ENCODE measurements at regions not wholly inside any gene's neighbourhood (a gene's known extent, or its start where the extent isn't known, plus 50 kb on each side); places are given as distances from the start of the nearest gene placed in this dataset.

- H3K27me3 Mint-ChIP-seq (ENCODE audit: unreplicated experiment) = no peaks in the 10 kb centered on the region
- no peak overlapping the region for H3K4me3 Mint-ChIP-seq (ENCODE audit: low read depth, unreplicated experiment)
- no TSS peak for BruUV-seq (replicated peaks)
- H3K4me1 Mint-ChIP-seq (ENCODE audit: low read depth, unreplicated experiment) = peaks cover 24% of the 10 kb centered on the region
- intact Hi-C loops (cut with micrococcal nuclease; ENCODE audit: unreplicated experiment) = no loop called here
- H3K36me3 Mint-ChIP-seq (ENCODE audit: insufficient read depth, unreplicated experiment) = no peaks in the 10 kb centered on the region
- CTCF ChIA-PET = no interaction called here
- no peak overlapping the region for H3K27ac Mint-ChIP-seq (ENCODE audit: unreplicated experiment)
- DNase-seq = no peak
- no peak for TF ChIP-seq CTCF (IDR thresholded peaks at IDR 0.05; ENCODE audit: unreplicated experiment)
- no peaks in the 10 kb centered on the region for H3K9me3 Mint-ChIP-seq (ENCODE audit: low read depth, unreplicated experiment)
These were observed 146.4 kb upstream of the EOLA2 start for GRCh38 chrX:150084496-150085229.

GRCh38 chrX:150085881-150086280 lies 147.6 kb upstream of the EOLA2 start:
- H3K9me3 Mint-ChIP-seq (ENCODE audit: low read depth, unreplicated experiment) = no peaks in the 10 kb centered on the region
- DNase-seq = no peak
- H3K4me1 Mint-ChIP-seq (ENCODE audit: low read depth, unreplicated experiment) = peaks cover 24% of the 10 kb centered on the region
- no peaks in the 10 kb centered on the region for H3K36me3 Mint-ChIP-seq (ENCODE audit: insufficient read depth, unreplicated experiment)
- no peaks in the 10 kb centered on the region for H3K27me3 Mint-ChIP-seq (ENCODE audit: unreplicated experiment)
- BruUV-seq (replicated peaks) = no TSS peak
- no peak overlapping the region for H3K27ac Mint-ChIP-seq (ENCODE audit: unreplicated experiment)
- intact Hi-C loops (cut with micrococcal nuclease; ENCODE audit: unreplicated experiment) = no loop called here
- H3K4me3 Mint-ChIP-seq (ENCODE audit: low read depth, unreplicated experiment) = no peak overlapping the region
- no peak for TF ChIP-seq CTCF (IDR thresholded peaks at IDR 0.05; ENCODE audit: unreplicated experiment)
- CTCF ChIA-PET = no interaction called here

GRCh38 chrX:150086371-150086770 lies 148.1 kb upstream of the EOLA2 start:
- no peak for DNase-seq
- no peak for TF ChIP-seq CTCF (IDR thresholded peaks at IDR 0.05; ENCODE audit: unreplicated experiment)
- Mint-ChIP-seq H3K4me3 (ENCODE audit: low read depth, unreplicated experiment) (no peak overlapping the region), H3K27ac (ENCODE audit: unreplicated experiment) (no peak overlapping the region), H3K27me3 (ENCODE audit: unreplicated experiment) (no peaks in the 10 kb centered on the region), H3K4me1 (ENCODE audit: low read depth, unreplicated experiment) (peaks cover 24% of the 10 kb centered on the region), H3K36me3 (ENCODE audit: insufficient read depth, unreplicated experiment) (no peaks in the 10 kb centered on the region), H3K9me3 (ENCODE audit: low read depth, unreplicated experiment) (no peaks in the 10 kb centered on the region)
- no TSS peak for BruUV-seq (replicated peaks)
- intact Hi-C loops (cut with micrococcal nuclease; ENCODE audit: unreplicated experiment) = no loop called here
- CTCF ChIA-PET = no interaction called here

- no peak overlapping the region for H3K27ac Mint-ChIP-seq (ENCODE audit: unreplicated experiment)
- no peaks in the 10 kb centered on the region for H3K36me3 Mint-ChIP-seq (ENCODE audit: insufficient read depth, unreplicated experiment)
- no peaks in the 10 kb centered on the region for H3K9me3 Mint-ChIP-seq (ENCODE audit: low read depth, unreplicated experiment)
- TF ChIP-seq CTCF (IDR thresholded peaks at IDR 0.05; ENCODE audit: unreplicated experiment) = no peak
- peaks cover 24% of the 10 kb centered on the region for H3K4me1 Mint-ChIP-seq (ENCODE audit: low read depth, unreplicated experiment)
- CTCF ChIA-PET = no interaction called here
- no TSS peak for BruUV-seq (replicated peaks)
- intact Hi-C loops (cut with micrococcal nuclease; ENCODE audit: unreplicated experiment) = no loop called here
- no peak for DNase-seq
- H3K27me3 Mint-ChIP-seq (ENCODE audit: unreplicated experiment) = no peaks in the 10 kb centered on the region
- H3K4me3 Mint-ChIP-seq (ENCODE audit: low read depth, unreplicated experiment) = no peak overlapping the region
These were observed 149.3 kb upstream of the EOLA2 start for GRCh38 chrX:150087612-150088011.
